Gastroesophageal sphincter (tissue), 3 donors: ENCODE measurements at regions not wholly inside any gene's neighbourhood (a gene's known extent, or its start where the extent isn't known, plus 50 kb on each side); places are given as distances from the start of the nearest gene placed in this dataset.

Experiments
- CTCF ChIP-seq, 4 experiments: fragments of 200-600 bp in 2 of 4; fragments of 450-650 bp in 2 of 4; sonication (generic) in 1 of 4; IDR thresholded peaks; one replicate each; pipeline ENCODE4 v1.5.1; 2017 to 2019; ENCODE audit warnings: antibody characterized with exemption in 4 of 4, mild to moderate bottlenecking in 2 of 4, moderate library complexity in 2 of 4
- EP300 ChIP-seq: sonication (generic); formaldehyde crosslinking; IDR thresholded peaks from one replicate; pipeline ENCODE4 v1.6.1; 2017; ENCODE audit warnings: antibody characterized with exemption, mild to moderate bottlenecking
- POLR2A ChIP-seq, 2 donors: fragments of 450-650 bp; IDR thresholded peaks; one replicate each; pipeline ENCODE4 v1.6.1; 2017; ENCODE audit warnings: antibody characterized with exemption in 2 of 2, mild to moderate bottlenecking in 2 of 2, moderate library complexity in 1 of 2
- POLR2AphosphoS5 ChIP-seq: sonication (generic); formaldehyde crosslinking; IDR thresholded peaks from one replicate; pipeline ENCODE4 v1.6.1; 2017; ENCODE audit warnings: antibody characterized with exemption

DNA sequence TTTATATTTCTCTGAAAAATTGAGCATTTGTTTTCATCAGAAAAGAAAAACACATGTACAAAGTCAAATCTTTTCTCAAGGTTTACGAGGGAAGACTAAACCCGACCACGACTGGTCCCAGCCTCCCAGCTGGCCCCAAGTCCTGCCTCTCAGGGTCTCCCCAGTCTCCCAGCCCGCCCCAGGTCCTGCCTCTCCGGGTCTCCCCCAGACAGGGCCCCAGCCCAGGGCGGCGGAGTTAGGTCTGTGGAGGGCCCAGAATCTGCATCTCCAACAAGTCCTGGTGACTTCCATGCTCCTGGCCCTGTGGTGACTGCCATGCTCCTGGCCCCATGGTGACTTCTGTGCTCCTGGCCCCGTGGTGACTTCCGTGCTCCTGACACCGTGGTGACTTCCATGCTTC, 359.9 kb downstream of the IRX2 start:
- TF ChIP-seq CTCF (IDR thresholded peaks at IDR 0.05) (no peak), POLR2A (IDR thresholded peaks at IDR 0.05) (no peak), POLR2AphosphoS5 (no peak), EP300 (no peak)
